ENCODE measurements at regions not wholly inside any gene's neighbourhood (a gene's known extent, or its start where the extent isn't known, plus 50 kb on each side); places are given as distances from the start of the nearest gene placed in this dataset.
"Not testable (repeated sequence)": the region's sequence is repeated elsewhere in the genome, so short reads cannot be mapped to it uniquely, and the experiment has no call there.

- Histone ChIP-seq H3K27ac (no peak overlapping the region), H3K36me3 (no peaks in the 10 kb centered on the region), H3K4me1 (ENCODE audit: insufficient read depth) (no peaks in the 10 kb centered on the region), H3K4me3 (no peak overlapping the region), H3K9me3 (no peaks in the 10 kb centered on the region), H3K27me3 (no peaks in the 10 kb centered on the region)
- WGBS, 3 donors: 81 to 84% (median 82%) methylated on average over 4 of the region's 4 CpGs
- DNase-seq: no peak
- no peak for TF ChIP-seq CTCF (IDR thresholded peaks at IDR 0.05)
- TF ChIP-seq POLR2A (IDR thresholded peaks at IDR 0.05): no peak
- TF ChIP-seq EP300 (IDR thresholded peaks at IDR 0.05): no peak
- intact Hi-C loops (cut with DNase I): no loop called here
Measured at GRCh38 chr21:28579986-28580550, 412.6 kb downstream of the LTN1 start.

GRCh38 chr21:28568692-28569091 lies 424.0 kb downstream of the LTN1 start:
- Histone ChIP-seq H3K4me3 (no peak overlapping the region), H3K9me3 (no peaks in the 10 kb centered on the region), H3K27ac (no peak overlapping the region), H3K4me1 (ENCODE audit: insufficient read depth) (no peaks in the 10 kb centered on the region), H3K27me3 (no peaks in the 10 kb centered on the region), H3K36me3 (no peaks in the 10 kb centered on the region)
- no peak for DNase-seq
- intact Hi-C loops (cut with DNase I): no loop called here
- WGBS, 3 donors: 68 to 77% (median 72%) methylated on average over 2 of the region's 2 CpGs
- TF ChIP-seq EP300 (IDR thresholded peaks at IDR 0.05): no peak

GRCh38 chr21:28563933-28564332 lies 428.7 kb downstream of the LTN1 start:
- H3K36me3 ChIP-seq; H3K27ac ChIP-seq; intact Hi-C loops (cut with DNase I); H3K9me3 ChIP-seq; H3K27me3 ChIP-seq; DNase-seq; H3K4me3 ChIP-seq; H3K4me1 ChIP-seq (ENCODE audit: insufficient read depth): not testable (repeated sequence)
- WGBS, 3 donors: 97 to 98% (median 97%) methylated on average over 5 to 15 of the region's 18 CpGs

GRCh38 chr21:28561772-28562171 lies 430.9 kb downstream of the LTN1 start:
- intact Hi-C loops (cut with DNase I): no loop called here
- Histone ChIP-seq H3K9me3 (no peaks in the 10 kb centered on the region), H3K27me3 (no peaks in the 10 kb centered on the region), H3K27ac (no peak overlapping the region), H3K4me1 (ENCODE audit: insufficient read depth) (no peaks in the 10 kb centered on the region), H3K36me3 (no peaks in the 10 kb centered on the region), H3K4me3 (no peak overlapping the region)
- TF ChIP-seq EP300 (IDR thresholded peaks at IDR 0.05): no peak
- no peak for TF ChIP-seq CTCF (IDR thresholded peaks at IDR 0.05)
- no peak for TF ChIP-seq POLR2A (IDR thresholded peaks at IDR 0.05)
- DNase-seq: no peak

- Histone ChIP-seq H3K9me3 (no peaks in the 10 kb centered on the region), H3K27ac (no peak overlapping the region), H3K4me1 (ENCODE audit: insufficient read depth) (no peaks in the 10 kb centered on the region), H3K36me3 (no peaks in the 10 kb centered on the region), H3K27me3 (no peaks in the 10 kb centered on the region), H3K4me3 (no peak overlapping the region)
- WGBS, 3 donors: 72 to 79% (median 77%) methylated on average over 10 of the region's 10 CpGs
- intact Hi-C loops (cut with DNase I): no loop called here
- no peak for TF ChIP-seq CTCF (IDR thresholded peaks at IDR 0.05)
- TF ChIP-seq POLR2A (IDR thresholded peaks at IDR 0.05): no peak
- TF ChIP-seq EP300 (IDR thresholded peaks at IDR 0.05): no peak
- DNase-seq: no peak
Measured at GRCh38 chr21:28554660-28555475, 437.8 kb downstream of the LTN1 start.
